Erythroblast (primary cell): ENCODE measurements at regions not wholly inside any gene's neighbourhood (a gene's known extent, or its start where the extent isn't known, plus 50 kb on each side); places are given as distances from the start of the nearest gene placed in this dataset.

Experiments used
- GATA1 ChIP-seq: IDR thresholded peaks from 2 replicates; pipeline ENCODE4 v1.6.1; 2011; ENCODE audit warnings: low read depth, mild to moderate bottlenecking, control low read depth, low read length, moderate library complexity
- POLR2A ChIP-seq: IDR thresholded peaks from 2 replicates; pipeline ENCODE4 v1.6.1; 2011; ENCODE audit warnings: mild to moderate bottlenecking, low read length

- TF ChIP-seq POLR2A (no peak), GATA1 (no peak)
Observed at GRCh38 chr21:41625428-41625827, 117.5 kb upstream of the TMPRSS2 start.
